ENCODE measurements at regions not wholly inside any gene's neighbourhood (a gene's known extent, or its start where the extent isn't known, plus 50 kb on each side); places are given as distances from the start of the nearest gene placed in this dataset.

DNA sequence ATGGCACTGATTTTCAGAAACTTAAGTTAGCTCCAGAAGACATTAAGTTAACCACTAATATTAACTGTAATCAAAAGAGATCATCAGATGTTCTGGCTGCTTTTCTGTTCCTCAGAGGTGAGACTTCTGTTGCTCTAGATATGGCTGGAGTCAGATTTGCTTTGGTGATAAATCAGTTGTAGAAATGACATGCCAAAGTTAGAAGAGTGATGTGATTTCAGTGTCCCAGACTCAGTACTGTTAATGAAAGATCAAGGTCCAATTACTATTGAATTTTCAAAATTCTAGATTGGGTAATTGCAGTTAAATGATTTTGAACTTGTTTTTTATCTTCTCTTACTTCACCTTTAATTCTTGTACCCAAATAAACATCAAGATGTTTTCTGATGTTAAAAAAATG, 402.4 kb upstream of the SYNCRIP start (continued):
- TF ChIP-seq, protein P1, sequence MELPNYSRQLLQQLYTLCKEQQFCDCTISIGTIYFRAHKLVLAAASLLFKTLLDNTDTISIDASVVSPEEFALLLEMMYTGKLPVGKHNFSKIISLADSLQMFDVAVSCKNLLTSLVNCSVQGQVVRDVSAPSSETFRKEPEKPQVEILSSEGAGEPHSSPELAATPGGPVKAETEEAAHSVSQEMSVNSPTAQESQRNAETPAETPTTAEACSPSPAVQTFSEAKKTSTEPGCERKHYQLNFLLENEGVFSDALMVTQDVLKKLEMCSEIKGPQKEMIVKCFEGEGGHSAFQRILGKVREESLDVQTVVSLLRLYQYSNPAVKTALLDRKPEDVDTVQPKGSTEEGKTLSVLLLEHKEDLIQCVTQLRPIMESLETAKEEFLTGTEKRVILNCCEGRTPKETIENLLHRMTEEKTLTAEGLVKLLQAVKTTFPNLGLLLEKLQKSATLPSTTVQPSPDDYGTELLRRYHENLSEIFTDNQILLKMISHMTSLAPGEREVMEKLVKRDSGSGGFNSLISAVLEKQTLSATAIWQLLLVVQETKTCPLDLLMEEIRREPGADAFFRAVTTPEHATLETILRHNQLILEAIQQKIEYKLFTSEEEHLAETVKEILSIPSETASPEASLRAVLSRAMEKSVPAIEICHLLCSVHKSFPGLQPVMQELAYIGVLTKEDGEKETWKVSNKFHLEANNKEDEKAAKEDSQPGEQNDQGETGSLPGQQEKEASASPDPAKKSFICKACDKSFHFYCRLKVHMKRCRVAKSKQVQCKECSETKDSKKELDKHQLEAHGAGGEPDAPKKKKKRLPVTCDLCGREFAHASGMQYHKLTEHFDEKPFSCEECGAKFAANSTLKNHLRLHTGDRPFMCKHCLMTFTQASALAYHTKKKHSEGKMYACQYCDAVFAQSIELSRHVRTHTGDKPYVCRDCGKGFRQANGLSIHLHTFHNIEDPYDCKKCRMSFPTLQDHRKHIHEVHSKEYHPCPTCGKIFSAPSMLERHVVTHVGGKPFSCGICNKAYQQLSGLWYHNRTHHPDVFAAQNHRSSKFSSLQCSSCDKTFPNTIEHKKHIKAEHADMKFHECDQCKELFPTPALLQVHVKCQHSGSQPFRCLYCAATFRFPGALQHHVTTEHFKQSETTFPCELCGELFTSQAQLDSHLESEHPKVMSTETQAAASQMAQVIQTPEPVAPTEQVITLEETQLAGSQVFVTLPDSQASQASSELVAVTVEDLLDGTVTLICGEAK (IDR thresholded peaks at IDR 0.05), result no peak
- TF ChIP-seq, protein P1 (CRISPR knock-in tag; IDR thresholded peaks at IDR 0.05), result no peak
- TF ChIP-seq CREBL2 (CRISPR knock-in tag; IDR thresholded peaks at IDR 0.05; ENCODE audit: borderline replicate concordance) (no peak), PCBP2 (optimal IDR thresholded peaks at IDR 0.05; ENCODE audit: low read depth, low read length, poor library complexity, severe bottlenecking) (no peak), ZNF207 (IDR thresholded peaks at IDR 0.05; ENCODE audit: borderline replicate concordance) (no peak), AGO2 (optimal IDR thresholded peaks at IDR 0.05; ENCODE audit: low read depth, low read length) (no peak)
